B cell (primary cell): ENCODE measurements at regions not wholly inside any gene's neighbourhood (a gene's known extent, or its start where the extent isn't known, plus 50 kb on each side); places are given as distances from the start of the nearest gene placed in this dataset.

Experiments used
- ATAC-seq: fragments of 200-7000 bp; cut with Tn5 transposase; one replicate; pipeline ENCODE4 v1.10.0; 2021; ENCODE audit warnings: low read depth, mild to moderate bottlenecking, moderate number of reproducible peaks, moderate library complexity
- CTCF ChIA-PET: fragments of 350-600 bp; sonication (Branson Sonifier 250); formaldehyde crosslinking; loops from one replicate; lab custom pipeline; 2021; ENCODE audit warnings: antibody characterized with exemption, inconsistent platforms; lab: Charles Lee
- POLR2A ChIA-PET: fragments of 350-600 bp; sonication (Branson Sonifier 250); formaldehyde crosslinking; loops from one replicate; lab custom pipeline; 2021; ENCODE audit warnings: antibody characterized with exemption; lab: Charles Lee
- DNase-seq: peaks from one replicate; pipeline ENCODE4 v3.0.0; 2013
- H2AFZ ChIP-seq: 2 replicates; pipeline ENCODE4 v1.6.1; 2012; ENCODE audit warnings: mild to moderate bottlenecking, low read depth, low read length; ENCODE audit not compliant: insufficient read depth, poor library complexity, severe bottlenecking
- H3K27ac ChIP-seq, 2 donors: 1 replicate in 1 of 2; 2 replicates in 1 of 2; pipeline ENCODE4 v1.5.1; 2012 to 2013; ENCODE audit warnings: low read length in 2 of 2, mild to moderate bottlenecking in 2 of 2, moderate library complexity in 1 of 2
- H3K27me3 ChIP-seq, 4 experiments: fragments of 200-600 bp in 1 of 4; sonication (generic) in 1 of 4; replicated peaks in 1 of 4; 1 replicate in 2 of 4; 2 replicates in 2 of 4; pipeline versions ENCODE4 v1.6.1 to v1.7.0; 2013 to 2016; ENCODE audit warnings: low read length in 3 of 4, mild to moderate bottlenecking in 2 of 4, mixed read lengths in 1 of 4, moderate library complexity in 1 of 4; ENCODE audit not compliant: insufficient read depth in 4 of 4, control insufficient read depth in 3 of 4; ENCODE audit errors: control extremely low read depth in 1 of 4
- H3K36me3 ChIP-seq, 2 experiments: replicated peaks in 1 of 2; 1 replicate in 1 of 2; 2 replicates in 1 of 2; pipeline versions ENCODE4 v1.6.1 to v1.7.1; 2013; ENCODE audit warnings: low read length in 1 of 2; ENCODE audit not compliant: insufficient read depth in 2 of 2, control insufficient read depth in 1 of 2; ENCODE audit errors: control extremely low read depth in 1 of 2, extremely low read depth in 1 of 2
- H3K4me1 ChIP-seq, 2 donors: fragments of 200-600 bp in 1 of 2; sonication (generic) in 1 of 2; 1 replicate in 1 of 2; 2 replicates in 1 of 2; pipeline versions ENCODE4 v1.5.1 to v1.6.1; 2013 to 2017; ENCODE audit warnings: low read length in 2 of 2; ENCODE audit not compliant: control insufficient read depth in 2 of 2, insufficient read depth in 2 of 2
- H3K4me2 ChIP-seq: replicated peaks from 2 replicates; pipeline ENCODE3; 2012; ENCODE audit warnings: mild to moderate bottlenecking, low read depth, low read length; ENCODE audit not compliant: poor library complexity, severe bottlenecking
- H3K4me3 ChIP-seq, 5 experiments: fragments of 200-600 bp in 1 of 5; sonication (generic) in 1 of 5; 1 replicate in 3 of 5; 2 replicates in 2 of 5; pipeline versions ENCODE4 v1.5.1 to v1.7.0; 2011 to 2016; ENCODE audit warnings: low read length in 4 of 5, mild to moderate bottlenecking in 4 of 5, low read depth in 2 of 5, control low read depth in 1 of 5, moderate library complexity in 1 of 5; ENCODE audit not compliant: insufficient read depth in 1 of 5; ENCODE audit errors: control extremely low read depth in 1 of 5, extremely low read depth in 1 of 5
- H3K79me2 ChIP-seq: fragments of 200-600 bp; sonication (generic); one replicate; pipeline ENCODE4 v1.6.0; 2016; ENCODE audit warnings: low read length; ENCODE audit not compliant: control insufficient read depth, insufficient read depth
- H3K9ac ChIP-seq: fragments of 200-600 bp; sonication (generic); 2 replicates; pipeline ENCODE4 v1.6.1; 2017; ENCODE audit warnings: mild to moderate bottlenecking, low read length, moderate library complexity
- H3K9me3 ChIP-seq, 3 donors: one replicate each; pipeline versions ENCODE4 v1.6.1 to v1.7.1; 2013; ENCODE audit warnings: low read length in 2 of 3; ENCODE audit not compliant: control insufficient read depth in 2 of 3, insufficient read depth in 1 of 3; ENCODE audit errors: control extremely low read depth in 1 of 3
- H4K20me1 ChIP-seq: 2 replicates; pipeline ENCODE4 v1.6.0; 2012; ENCODE audit warnings: mild to moderate bottlenecking, low read length; ENCODE audit not compliant: insufficient read depth, control insufficient read depth, poor library complexity, severe bottlenecking
- H3K27ac Mint-ChIP-seq: one replicate; pipeline ENCODE4 v1.8.0; 2021; ENCODE audit warnings: mixed read lengths
- H3K27me3 Mint-ChIP-seq: one replicate; pipeline ENCODE4 v1.8.0; 2021; ENCODE audit warnings: mixed read lengths
- H3K4me1 Mint-ChIP-seq: one replicate; pipeline ENCODE4 v1.8.0; 2021; ENCODE audit warnings: mixed read lengths
- H3K4me3 Mint-ChIP-seq: one replicate; pipeline ENCODE4 v1.8.0; 2021; ENCODE audit warnings: mixed read lengths
- H3K9me3 Mint-ChIP-seq: one replicate; pipeline ENCODE4 v1.8.0; 2022; ENCODE audit warnings: mixed read lengths; ENCODE audit not compliant: insufficient read depth
- EZH2 ChIP-seq: IDR thresholded peaks from 2 replicates; pipeline ENCODE4 v1.6.1; 2012; ENCODE audit warnings: borderline replicate concordance, low read depth, mild to moderate bottlenecking, moderate library complexity, low read length; ENCODE audit not compliant: insufficient read depth, poor library complexity, severe bottlenecking
- WGBS: methylation state at CpG from one replicate; pipeline ENCODE4 v1.1.5; 2013; ENCODE audit warnings: missing lambda C conversion rate; ENCODE audit not compliant: insufficient coverage; 5-methylcytosine and 5-hydroxymethylcytosine counted together
- intact Hi-C: fragments of 100-400 bp; cut with micrococcal nuclease; formaldehyde crosslinking; loops from one replicate; pipeline ENCODE4 v1.10.0; 2022
- TF ChIP-seq, protein P1 (sequence below): fragments of 200-600 bp; IDR thresholded peaks from one replicate; pipeline ENCODE4 v1.8.0; 2022; ENCODE audit warnings: antibody characterized with exemption, mild to moderate bottlenecking

- no peak overlapping the region for H3K27ac Mint-ChIP-seq
- H2AFZ ChIP-seq = no peak overlapping the region
- no peak overlapping the region for H3K27ac ChIP-seq
- no CpG with 5 or more reads among the region's 4 CpGs for WGBS
- no peaks in the 10 kb centered on the region for H3K4me1 Mint-ChIP-seq
- ChIA-PET CTCF (no interaction called here), POLR2A (no interaction called here)
- no peaks in the 10 kb centered on the region for H3K9me3 ChIP-seq
- no peak overlapping the region for H3K4me3 Mint-ChIP-seq
- TF ChIP-seq, protein P1, sequence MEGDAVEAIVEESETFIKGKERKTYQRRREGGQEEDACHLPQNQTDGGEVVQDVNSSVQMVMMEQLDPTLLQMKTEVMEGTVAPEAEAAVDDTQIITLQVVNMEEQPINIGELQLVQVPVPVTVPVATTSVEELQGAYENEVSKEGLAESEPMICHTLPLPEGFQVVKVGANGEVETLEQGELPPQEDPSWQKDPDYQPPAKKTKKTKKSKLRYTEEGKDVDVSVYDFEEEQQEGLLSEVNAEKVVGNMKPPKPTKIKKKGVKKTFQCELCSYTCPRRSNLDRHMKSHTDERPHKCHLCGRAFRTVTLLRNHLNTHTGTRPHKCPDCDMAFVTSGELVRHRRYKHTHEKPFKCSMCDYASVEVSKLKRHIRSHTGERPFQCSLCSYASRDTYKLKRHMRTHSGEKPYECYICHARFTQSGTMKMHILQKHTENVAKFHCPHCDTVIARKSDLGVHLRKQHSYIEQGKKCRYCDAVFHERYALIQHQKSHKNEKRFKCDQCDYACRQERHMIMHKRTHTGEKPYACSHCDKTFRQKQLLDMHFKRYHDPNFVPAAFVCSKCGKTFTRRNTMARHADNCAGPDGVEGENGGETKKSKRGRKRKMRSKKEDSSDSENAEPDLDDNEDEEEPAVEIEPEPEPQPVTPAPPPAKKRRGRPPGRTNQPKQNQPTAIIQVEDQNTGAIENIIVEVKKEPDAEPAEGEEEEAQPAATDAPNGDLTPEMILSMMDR = no peak
- no peak for TF ChIP-seq EZH2
- H3K4me2 ChIP-seq = no peak overlapping the region
- H3K27me3 Mint-ChIP-seq = peaks cover 8% of the 10 kb centered on the region
- H3K27me3 ChIP-seq = no peaks in the 10 kb centered on the region
- H3K79me2 ChIP-seq = no peaks in the 10 kb centered on the region
- no peak for ATAC-seq
- H3K9ac ChIP-seq = no peak overlapping the region
- no peaks in the 10 kb centered on the region for H3K4me1 ChIP-seq
- intact Hi-C loops = no loop called here
- H3K9me3 Mint-ChIP-seq = no peaks in the 10 kb centered on the region
- H4K20me1 ChIP-seq = no peaks in the 10 kb centered on the region
- no peaks in the 10 kb centered on the region for H3K36me3 ChIP-seq
- no peak overlapping the region for H3K4me3 ChIP-seq
- DNase-seq = no peak
Measured at GRCh38 chr2:175755656-175756386, 246.2 kb downstream of the LNPK start.

DNA sequence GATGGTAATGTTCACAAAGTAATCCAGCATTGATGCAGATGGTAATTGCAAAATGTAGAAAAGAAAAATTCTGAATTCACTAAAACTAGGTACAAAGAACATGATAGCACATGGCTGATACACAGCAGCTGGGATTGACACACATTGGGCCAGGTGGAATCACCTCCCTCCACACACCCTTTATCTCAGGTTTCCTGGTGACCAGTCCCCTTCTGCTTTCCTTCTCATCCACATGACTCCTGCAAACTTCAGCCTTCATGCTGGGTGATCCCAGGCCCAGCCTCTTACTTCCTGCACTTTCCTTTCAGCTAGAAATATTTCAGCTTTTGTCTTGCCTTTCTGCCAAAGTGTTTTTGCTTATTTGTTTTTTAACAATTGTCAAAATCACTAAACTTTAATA, 246.9 kb downstream of the LNPK start:
- CTCF ChIA-PET = no interaction called here
- Histone ChIP-seq H3K4me2 (no peak overlapping the region), H3K36me3 (no peaks in the 10 kb centered on the region), H4K20me1 (no peaks in the 10 kb centered on the region), H3K79me2 (no peaks in the 10 kb centered on the region), H3K27me3 (no peaks in the 10 kb centered on the region), H3K4me1 (no peaks in the 10 kb centered on the region), H3K9ac (no peak overlapping the region), H3K9me3 (no peaks in the 10 kb centered on the region), H3K27ac (no peak overlapping the region), H3K4me3 (no peak overlapping the region), H2AFZ (no peak overlapping the region)
- Mint-ChIP-seq H3K4me1 (no peaks in the 10 kb centered on the region), H3K27ac (no peak overlapping the region), H3K4me3 (no peak overlapping the region), H3K9me3 (no peaks in the 10 kb centered on the region), H3K27me3 (peaks cover 10% of the 10 kb centered on the region)
- DNase-seq (no peak), ATAC-seq (no peak)
- POLR2A ChIA-PET = no interaction called here
- no peak for TF ChIP-seq EZH2
- TF ChIP-seq, protein P1 = no peak
- intact Hi-C loops = no loop called here
